ENCODE measurements at regions not wholly inside any gene's neighbourhood (a gene's known extent, or its start where the extent isn't known, plus 50 kb on each side); places are given as distances from the start of the nearest gene placed in this dataset.

- TF ChIP-seq POLR2A (IDR thresholded peaks at IDR 0.05; ENCODE audit: low read length) (no peak), GATA1 (IDR thresholded peaks at IDR 0.05; ENCODE audit: low read depth, low read length) (no peak)
Measured at GRCh38 chr10:128316121-128316726, 190.0 kb upstream of the MKI67 start.

All from erythroblast (primary cell).